A549 (cell line): ENCODE measurements at regions not wholly inside any gene's neighbourhood (a gene's known extent, or its start where the extent isn't known, plus 50 kb on each side); places are given as distances from the start of the nearest gene placed in this dataset.

Source experiments
- CTCF ChIP-seq: fragments of >200 bp; sonication (Bioruptor Twin); formaldehyde crosslinking; IDR thresholded peaks from 3 replicates; pipeline ENCODE4 v1.5.1; 2016
- MAX ChIP-seq: IDR thresholded peaks from 2 replicates; pipeline ENCODE4 v1.6.1; 2012
- MYC ChIP-seq: IDR thresholded peaks from 2 replicates; pipeline ENCODE4 v1.6.1; 2012; ENCODE audit warnings: mild to moderate bottlenecking, inconsistent platforms, low read length, improper control_type of control experiment, borderline replicate concordance
- PHF8 ChIP-seq: fragments of 200-600 bp; sonication (generic); IDR thresholded peaks from 2 replicates; pipeline ENCODE4 v1.6.1; 2016; ENCODE audit warnings: low read depth, mild to moderate bottlenecking, antibody characterized with exemption, moderate library complexity, borderline replicate concordance
- POLR2A ChIP-seq: IDR thresholded peaks from 2 replicates; pipeline ENCODE4 v1.6.1; 2012; ENCODE audit warnings: mild to moderate bottlenecking, low read length
- TF ChIP-seq, protein P1 (sequence below): fragments of 200-600 bp; sonication (generic); IDR thresholded peaks from 2 replicates; pipeline ENCODE4 v1.6.1; 2016; ENCODE audit warnings: antibody characterized with exemption, mild to moderate bottlenecking, moderate library complexity

DNA sequence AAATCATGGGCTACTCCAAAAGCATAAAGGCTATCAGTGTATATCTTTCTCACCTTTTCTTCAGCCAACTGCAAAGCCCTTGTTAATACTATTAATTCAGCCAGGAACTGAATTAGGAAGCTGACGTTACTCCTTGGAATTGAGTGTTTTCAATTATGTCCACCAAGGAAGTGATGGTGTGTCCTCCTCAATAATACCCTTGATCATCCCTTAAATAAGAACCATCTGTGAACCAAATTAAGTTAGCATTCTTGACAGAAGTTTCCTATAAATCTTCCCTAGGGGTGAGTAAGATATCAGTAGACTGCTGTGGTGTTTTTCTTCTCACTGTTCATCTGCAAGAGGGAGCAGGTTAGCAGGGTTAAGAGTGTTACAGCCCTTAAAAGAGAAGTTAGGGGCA is 252.3 kb upstream of the AVPR1A start:
- no peak for TF ChIP-seq POLR2A
- no peak for TF ChIP-seq MAX
- TF ChIP-seq CTCF, result no peak
- TF ChIP-seq, protein P1, sequence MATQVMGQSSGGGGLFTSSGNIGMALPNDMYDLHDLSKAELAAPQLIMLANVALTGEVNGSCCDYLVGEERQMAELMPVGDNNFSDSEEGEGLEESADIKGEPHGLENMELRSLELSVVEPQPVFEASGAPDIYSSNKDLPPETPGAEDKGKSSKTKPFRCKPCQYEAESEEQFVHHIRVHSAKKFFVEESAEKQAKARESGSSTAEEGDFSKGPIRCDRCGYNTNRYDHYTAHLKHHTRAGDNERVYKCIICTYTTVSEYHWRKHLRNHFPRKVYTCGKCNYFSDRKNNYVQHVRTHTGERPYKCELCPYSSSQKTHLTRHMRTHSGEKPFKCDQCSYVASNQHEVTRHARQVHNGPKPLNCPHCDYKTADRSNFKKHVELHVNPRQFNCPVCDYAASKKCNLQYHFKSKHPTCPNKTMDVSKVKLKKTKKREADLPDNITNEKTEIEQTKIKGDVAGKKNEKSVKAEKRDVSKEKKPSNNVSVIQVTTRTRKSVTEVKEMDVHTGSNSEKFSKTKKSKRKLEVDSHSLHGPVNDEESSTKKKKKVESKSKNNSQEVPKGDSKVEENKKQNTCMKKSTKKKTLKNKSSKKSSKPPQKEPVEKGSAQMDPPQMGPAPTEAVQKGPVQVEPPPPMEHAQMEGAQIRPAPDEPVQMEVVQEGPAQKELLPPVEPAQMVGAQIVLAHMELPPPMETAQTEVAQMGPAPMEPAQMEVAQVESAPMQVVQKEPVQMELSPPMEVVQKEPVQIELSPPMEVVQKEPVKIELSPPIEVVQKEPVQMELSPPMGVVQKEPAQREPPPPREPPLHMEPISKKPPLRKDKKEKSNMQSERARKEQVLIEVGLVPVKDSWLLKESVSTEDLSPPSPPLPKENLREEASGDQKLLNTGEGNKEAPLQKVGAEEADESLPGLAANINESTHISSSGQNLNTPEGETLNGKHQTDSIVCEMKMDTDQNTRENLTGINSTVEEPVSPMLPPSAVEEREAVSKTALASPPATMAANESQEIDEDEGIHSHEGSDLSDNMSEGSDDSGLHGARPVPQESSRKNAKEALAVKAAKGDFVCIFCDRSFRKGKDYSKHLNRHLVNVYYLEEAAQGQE, result no peak
- TF ChIP-seq MYC, result no peak
- TF ChIP-seq PHF8, result no peak
